ENCODE measurements at regions not wholly inside any gene's neighbourhood (a gene's known extent, or its start where the extent isn't known, plus 50 kb on each side); places are given as distances from the start of the nearest gene placed in this dataset.

- DNase-seq (ENCODE audit: low read depth in 2 of 2): no peak
These were observed 217.3 kb downstream of the ERMARD start for GRCh38 chr6:169968541-169969270.

DNA sequence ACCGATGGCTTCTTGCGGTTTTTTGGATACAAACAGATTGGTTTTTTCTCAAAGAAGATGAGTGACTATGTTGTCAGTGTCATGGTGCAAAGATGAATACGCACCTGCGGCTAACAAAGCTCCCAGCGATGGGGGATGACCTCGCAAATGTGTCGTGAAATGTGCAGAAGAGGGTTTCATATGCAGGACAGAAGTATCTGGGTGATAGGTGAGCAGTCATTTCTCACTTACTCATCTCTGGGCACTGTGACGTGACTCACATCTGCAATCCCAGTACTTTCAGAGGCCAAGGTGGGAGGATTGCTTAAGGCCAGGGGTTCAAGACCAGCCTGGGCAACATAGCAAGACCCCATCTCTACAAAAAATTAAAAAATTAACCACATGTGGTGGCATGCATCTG lies 216.3 kb downstream of the ERMARD start:
- no peak for DNase-seq (ENCODE audit: low read depth in 2 of 2)

GRCh38 chr6:169966312-169967181 lies 215.1 kb downstream of the ERMARD start:
- no peak for DNase-seq (ENCODE audit: low read depth in 2 of 2)

DNA sequence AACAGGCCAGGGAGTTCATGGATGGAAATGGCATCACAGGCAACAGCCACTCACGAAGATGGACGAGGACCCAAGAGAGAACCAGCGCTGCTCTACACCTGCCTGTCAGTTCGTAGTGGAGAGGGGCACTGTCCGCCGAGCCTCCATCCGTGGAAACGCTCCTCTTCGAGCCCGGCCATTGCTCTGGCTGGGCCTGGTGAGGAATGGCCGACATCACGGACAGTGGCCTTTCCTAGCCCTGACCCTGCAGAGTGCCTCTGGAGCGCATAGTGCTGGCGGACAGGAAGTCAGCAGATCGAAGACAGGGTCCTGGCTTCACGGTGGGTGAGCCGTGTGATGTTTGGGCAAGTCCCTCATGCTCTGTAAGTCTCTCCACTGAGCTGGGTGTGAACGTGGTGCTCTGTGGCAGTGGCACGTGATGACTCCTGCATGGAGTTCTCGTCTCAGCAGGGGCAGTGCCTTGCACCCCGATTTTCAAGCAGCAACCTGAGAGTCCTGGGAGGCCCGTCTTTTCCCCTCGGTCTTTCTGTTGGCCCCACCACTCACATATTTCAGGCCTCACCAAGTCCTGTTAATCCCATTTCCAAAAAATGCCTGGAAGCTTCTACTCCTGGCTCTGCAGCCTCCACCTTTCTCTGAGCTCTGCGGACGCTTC lies 214.4 kb downstream of the ERMARD start:
- DNase-seq (ENCODE audit: low read depth in 2 of 2): no peak

GRCh38 chr6:169965239-169965638 lies 213.8 kb downstream of the ERMARD start:
- DNase-seq (ENCODE audit: low read depth in 2 of 2): no peak

- DNase-seq (ENCODE audit: low read depth in 2 of 2): no peak
These were observed 213.2 kb downstream of the ERMARD start for GRCh38 chr6:169964486-169965180.

DNA sequence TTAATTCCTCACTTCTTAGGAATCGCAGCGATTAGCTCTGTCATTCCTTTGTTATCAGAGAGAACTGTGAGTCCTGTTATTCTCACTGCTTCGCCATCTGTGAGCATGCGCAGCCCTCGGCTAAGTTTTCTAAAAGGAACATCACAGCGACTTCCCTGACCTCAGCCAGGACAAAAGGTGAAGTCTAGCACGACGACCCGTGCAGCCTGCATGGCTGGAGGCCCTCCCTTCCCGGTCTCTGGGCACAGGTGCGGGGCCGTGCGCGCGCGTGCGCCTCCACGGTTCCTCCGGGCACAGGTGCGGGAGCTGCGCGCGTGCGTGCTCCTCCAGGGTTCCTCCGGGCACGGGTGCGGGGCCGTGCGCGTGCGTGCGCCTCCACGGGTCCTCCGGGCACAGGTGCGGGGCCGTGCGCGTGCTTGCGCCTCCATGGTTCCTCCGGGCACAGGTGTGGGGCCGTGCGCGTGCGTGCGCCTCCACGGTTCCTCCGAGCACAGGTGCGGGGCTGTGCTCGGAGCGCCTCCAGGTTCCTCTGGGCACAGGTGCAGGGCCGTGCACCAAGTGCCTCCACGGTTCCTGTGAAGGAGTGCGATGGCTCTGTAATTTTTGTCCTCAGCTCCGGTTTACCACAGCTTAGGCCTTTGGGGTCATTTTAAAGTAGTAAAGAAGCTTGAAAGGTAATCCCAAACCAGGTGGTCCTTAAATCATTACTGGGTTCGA lies 212.3 kb downstream of the ERMARD start:
- DNase-seq (ENCODE audit: low read depth in 2 of 2): no peak

DNA sequence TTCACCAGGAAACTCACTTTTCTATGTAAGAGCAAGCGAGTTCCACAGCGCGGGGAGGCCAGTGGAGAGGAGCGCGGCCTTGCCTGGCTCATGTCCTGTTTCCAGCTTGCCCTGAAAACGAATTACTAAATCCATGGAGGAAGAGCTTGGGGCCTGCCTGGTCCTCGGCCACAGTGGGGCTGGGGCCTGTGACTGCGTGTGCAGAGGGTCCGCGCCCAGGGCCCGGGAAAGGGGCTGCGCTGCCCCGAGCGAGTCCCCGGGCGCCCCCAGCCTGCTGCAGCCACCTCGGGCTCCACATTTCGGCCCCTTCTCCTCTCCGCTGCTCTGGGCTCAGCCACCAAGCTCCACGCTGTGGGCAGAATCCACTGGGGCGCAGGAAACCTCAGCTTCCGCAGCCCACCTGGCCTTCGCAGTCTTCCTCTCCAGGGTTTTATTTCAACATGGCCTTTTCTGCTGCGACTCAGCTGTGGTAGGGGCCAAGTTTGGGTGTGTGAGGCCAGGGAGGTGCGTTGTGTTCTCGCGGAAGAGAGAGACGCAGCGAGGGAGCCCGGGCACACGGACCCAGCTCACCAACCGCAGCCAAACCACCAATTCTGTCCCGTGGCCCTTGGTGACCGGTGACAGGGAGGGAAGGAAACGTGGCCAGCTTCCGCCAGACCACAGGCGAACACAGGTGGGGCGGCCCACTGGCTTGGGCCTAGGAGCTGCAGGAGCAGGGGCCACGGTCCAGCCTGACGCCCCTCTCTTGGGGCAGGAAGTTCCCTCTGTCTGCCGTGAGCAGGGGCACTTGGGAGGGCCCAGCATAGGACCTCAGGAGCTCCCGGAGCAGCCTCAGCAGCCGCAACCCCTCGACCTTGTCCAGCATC lies 211.4 kb downstream of the ERMARD start:
- no peak for DNase-seq (ENCODE audit: low read depth in 2 of 2)

DNA sequence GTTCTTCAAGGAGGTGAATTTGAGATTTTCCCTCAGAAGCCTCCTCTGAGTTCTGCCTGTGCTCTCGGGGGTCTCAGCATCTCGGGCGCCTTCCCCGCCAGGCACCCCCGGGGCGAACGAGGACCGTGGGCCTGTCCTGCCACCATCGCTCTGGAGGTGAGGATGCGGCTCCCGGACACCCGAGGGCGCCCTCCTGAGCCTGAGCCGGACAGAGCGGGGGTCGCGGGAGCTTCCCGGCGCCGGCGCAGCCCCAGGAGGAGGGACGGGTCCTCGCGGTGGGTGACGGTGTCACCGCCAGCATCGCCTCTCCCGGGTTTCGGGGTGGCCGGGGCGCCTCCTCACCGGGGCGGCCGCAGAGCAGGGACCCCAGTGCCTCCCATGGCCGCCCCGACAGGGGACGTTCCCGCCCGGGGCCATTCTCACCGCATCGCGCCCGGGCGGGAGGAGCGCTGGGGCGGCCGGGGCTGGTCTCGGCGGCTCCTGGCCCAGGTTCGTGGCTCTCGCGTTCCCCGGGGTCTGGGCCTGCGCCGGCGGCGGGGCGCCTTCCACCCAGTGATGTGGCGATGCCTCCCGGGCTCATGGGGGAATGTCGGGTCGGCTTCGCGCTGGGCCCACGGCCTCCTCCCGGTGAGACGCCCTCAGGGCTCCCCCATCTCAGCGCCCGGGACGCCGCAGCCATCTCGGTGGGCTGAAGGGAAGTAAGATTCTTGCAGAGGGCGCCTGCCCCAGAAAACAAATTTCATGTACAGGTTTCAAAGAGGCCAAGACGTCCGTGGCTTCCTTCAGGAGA lies 210.5 kb downstream of the ERMARD start:
- no peak for DNase-seq (ENCODE audit: low read depth in 2 of 2)

DNA sequence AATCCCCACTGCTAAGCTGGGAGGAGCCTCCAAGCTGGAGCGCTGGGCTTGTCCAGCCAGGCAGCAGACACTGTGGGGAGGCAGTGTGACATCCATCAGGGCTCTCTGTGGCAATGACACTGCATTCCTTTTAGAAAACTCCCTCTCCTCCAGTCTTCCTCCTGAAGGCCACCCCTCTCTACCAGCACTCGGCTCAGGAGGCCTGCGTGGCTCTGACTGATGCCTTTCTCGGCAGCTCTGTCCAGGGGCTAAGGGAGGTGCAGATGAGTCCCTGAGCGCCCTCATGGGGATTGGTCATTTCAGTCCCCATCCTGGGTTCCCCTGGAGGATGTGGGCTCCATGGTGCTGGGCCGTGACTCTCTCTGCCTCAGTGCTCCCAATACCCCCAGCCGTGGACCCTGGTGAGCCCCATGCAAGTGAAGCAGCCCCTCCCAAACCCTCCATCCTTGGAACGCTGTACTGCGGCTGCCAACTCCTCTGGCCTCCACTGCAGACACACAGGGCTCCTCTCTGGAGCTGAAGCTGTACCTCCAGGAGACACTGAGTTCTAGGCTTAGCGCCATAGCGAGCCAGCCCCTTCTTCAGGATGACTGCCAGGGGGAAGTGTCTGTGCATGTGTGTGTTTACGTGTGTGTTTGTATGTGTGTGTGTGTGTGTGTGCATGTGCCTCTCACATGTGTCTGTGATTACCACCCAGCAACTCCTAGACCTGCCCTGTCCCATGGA lies 209.6 kb downstream of the ERMARD start:
- no peak for DNase-seq (ENCODE audit: low read depth in 2 of 2)

- DNase-seq (ENCODE audit: low read depth in 2 of 2): no peak
These were observed 209.1 kb downstream of the ERMARD start for GRCh38 chr6:169960521-169960885.

GRCh38 chr6:169960003-169960344 lies 208.6 kb downstream of the ERMARD start:
- DNase-seq (ENCODE audit: low read depth in 2 of 2): no peak

- peak in 1 of 2 donors; percentile 26 for DNase-seq (ENCODE audit: low read depth in 2 of 2)
These were observed 207.9 kb downstream of the ERMARD start for GRCh38 chr6:169959136-169960002.

DNA sequence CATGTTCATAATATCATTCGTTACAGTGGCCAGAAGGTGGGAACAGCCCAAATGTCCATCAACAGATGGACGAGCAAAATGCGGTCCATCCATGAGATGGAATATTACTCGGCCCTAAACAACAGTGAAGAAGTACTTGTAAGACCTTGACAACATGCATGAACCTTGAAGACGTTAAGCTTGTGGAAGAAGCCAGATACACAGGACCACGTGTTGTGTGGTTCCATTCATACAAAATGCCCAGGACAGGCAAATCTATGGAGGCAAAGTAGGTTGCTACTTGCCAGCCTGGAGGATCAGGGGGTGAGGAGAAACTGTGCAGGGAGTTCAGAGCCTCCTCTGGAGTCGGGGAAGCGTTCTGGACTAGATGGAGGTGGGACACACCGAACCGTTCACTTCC lies 207.1 kb downstream of the ERMARD start:
- no peak for DNase-seq (ENCODE audit: low read depth in 2 of 2)

GRCh38 chr6:169957351-169957963 lies 206.0 kb downstream of the ERMARD start:
- no peak for DNase-seq (ENCODE audit: low read depth in 2 of 2)

DNA sequence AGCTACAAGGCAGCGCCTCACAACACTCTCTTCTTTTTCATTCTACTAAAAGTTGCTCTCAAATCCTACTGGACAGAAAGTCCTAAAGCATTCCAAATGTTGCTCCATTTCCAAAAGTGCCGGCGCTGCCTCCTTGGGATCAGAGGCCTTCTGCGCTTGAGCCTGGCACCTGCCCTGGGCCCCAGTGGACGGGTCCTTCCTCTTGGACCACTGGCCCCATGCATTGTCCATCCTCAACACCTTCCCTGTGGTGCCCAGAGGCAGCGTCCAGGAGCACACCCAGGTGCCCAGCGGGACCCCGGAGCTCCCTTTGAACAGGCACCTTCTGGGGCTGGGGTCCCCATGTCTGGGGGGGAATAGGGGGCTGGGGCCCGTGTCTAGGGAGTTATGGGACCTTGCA lies 205.2 kb downstream of the ERMARD start:
- no peak for DNase-seq (ENCODE audit: low read depth in 2 of 2)

GRCh38 chr6:169955731-169956437 lies 204.5 kb downstream of the ERMARD start:
- DNase-seq (ENCODE audit: low read depth in 2 of 2): no peak
